H1 (cell line): ENCODE measurements at regions not wholly inside any gene's neighbourhood (a gene's known extent, or its start where the extent isn't known, plus 50 kb on each side); places are given as distances from the start of the nearest gene placed in this dataset.

Source experiments
- ATF3 ChIP-seq: IDR thresholded peaks from 2 replicates; pipeline ENCODE4 v1.6.1; 2011; ENCODE audit warnings: low read depth, mild to moderate bottlenecking, low read length; ENCODE audit not compliant: insufficient read depth
- CEBPB ChIP-seq: IDR thresholded peaks from 2 replicates; pipeline ENCODE4 v1.6.1; 2012; ENCODE audit warnings: low read depth, low read length
- CHD1 ChIP-seq: IDR thresholded peaks from 2 replicates; pipeline ENCODE4 v1.6.1; 2012; ENCODE audit warnings: low read depth, low read length, improper control_type of control experiment
- CTCF ChIP-seq, 3 experiments: IDR thresholded peaks; 1 replicate in 2 of 3; 2 replicates in 1 of 3; pipeline versions ENCODE4 v1.5.1 to v1.6.1; 2011; ENCODE audit warnings: low read length in 3 of 3, mild to moderate bottlenecking in 3 of 3, inconsistent platforms in 2 of 3, low read depth in 1 of 3, moderate library complexity in 1 of 3; ENCODE audit not compliant: insufficient read depth in 1 of 3; ENCODE audit errors: control extremely low read depth in 1 of 3
- EGR1 ChIP-seq: IDR thresholded peaks from 2 replicates; pipeline ENCODE4 v1.6.1; 2011; ENCODE audit warnings: low read depth, low read length, borderline replicate concordance
- EP300 ChIP-seq, 2 experiments: IDR thresholded peaks; 1 replicate in 1 of 2; 2 replicates in 1 of 2; pipeline ENCODE4 v1.6.1; 2011 to 2012; ENCODE audit warnings: low read depth in 2 of 2, low read length in 2 of 2, mild to moderate bottlenecking in 2 of 2, borderline replicate concordance in 1 of 2, inconsistent platforms in 1 of 2, moderate library complexity in 1 of 2
- EZH2 ChIP-seq: fragments of 200-600 bp; sonication (generic); IDR thresholded peaks from 2 replicates; pipeline ENCODE4 v1.7.1; 2012; ENCODE audit warnings: low read depth, mild to moderate bottlenecking, moderate library complexity, low read length, inconsistent platforms; ENCODE audit not compliant: severe bottlenecking
- KDM5A ChIP-seq: fragments of 200-600 bp; IDR thresholded peaks from 2 replicates; pipeline ENCODE4 v1.7.1; 2012; ENCODE audit warnings: mild to moderate bottlenecking, low read length, inconsistent platforms, mixed read lengths
- POLR2AphosphoS5 ChIP-seq: IDR thresholded peaks from 2 replicates; pipeline ENCODE4 v1.6.1; 2011; ENCODE audit warnings: low read depth, low read length
- SP1 ChIP-seq: IDR thresholded peaks from 2 replicates; pipeline ENCODE4 v1.6.1; 2011; ENCODE audit warnings: low read depth, low read length
- TAF7 ChIP-seq: optimal IDR thresholded peaks from 2 replicates; pipeline ENCODE3; 2011; ENCODE audit warnings: low read depth, mild to moderate bottlenecking, inconsistent platforms, low read length, moderate library complexity, borderline replicate concordance
- TEAD4 ChIP-seq: IDR thresholded peaks from 2 replicates; pipeline ENCODE4 v1.6.1; 2012; ENCODE audit warnings: low read depth, low read length, inconsistent platforms, mixed read lengths
- ZNF274 ChIP-seq: IDR thresholded peaks from 2 replicates; pipeline ENCODE4 v1.7.0; 2012; ENCODE audit warnings: low read length, borderline replicate concordance; ENCODE audit errors: extremely low read depth

- no peak for TF ChIP-seq CTCF (IDR thresholded peaks at IDR 0.05; ENCODE audit: control extremely low read depth in 1 of 3, insufficient read depth in 1 of 3, low read depth in 1 of 3, low read length in 3 of 3)
- no peak for TF ChIP-seq EP300 (IDR thresholded peaks at IDR 0.05; ENCODE audit: borderline replicate concordance in 1 of 2, low read depth in 2 of 2, low read length in 2 of 2)
- no peak for TF ChIP-seq CHD1
- no peak for TF ChIP-seq TEAD4
- no peak for TF ChIP-seq EZH2
- TF ChIP-seq EGR1, result no peak
- TF ChIP-seq ZNF274, result no peak
- TF ChIP-seq KDM5A, result no peak
- TF ChIP-seq ATF3, result no peak
- no peak for TF ChIP-seq POLR2AphosphoS5
- no peak for TF ChIP-seq CEBPB
- no peak for TF ChIP-seq SP1
- no peak for TF ChIP-seq TAF7
These were observed 161.1 kb downstream of the TRIML1 start for GRCh38 chr4:188300385-188300784.
